ENCODE measurements at regions not wholly inside any gene's neighbourhood (a gene's known extent, or its start where the extent isn't known, plus 50 kb on each side); places are given as distances from the start of the nearest gene placed in this dataset.

DNA sequence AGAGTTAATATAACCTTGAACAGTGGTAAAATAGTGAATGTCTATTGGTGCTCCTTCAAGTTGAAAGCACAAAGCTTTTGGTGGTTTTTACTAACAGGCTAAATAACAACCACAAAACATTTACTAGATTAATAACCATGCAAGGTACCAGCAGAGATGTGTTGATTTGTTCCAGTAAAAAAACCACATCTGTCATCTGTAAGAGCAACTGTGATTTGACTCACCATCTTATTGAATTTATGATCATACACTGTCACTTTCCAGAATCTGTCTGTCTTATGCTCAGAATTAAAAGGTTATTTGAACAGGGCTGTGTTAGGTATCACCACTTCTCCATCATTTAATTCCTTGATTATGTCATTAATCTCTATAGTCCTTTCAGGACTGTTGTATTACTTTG is 107.0 kb upstream of the PTHLH start:
- Histone ChIP-seq H3K9me3 (ENCODE audit: control insufficient read depth in 2 of 2, insufficient read depth in 1 of 2, low read depth in 1 of 2, low read length in 1 of 2) (no peaks in the 10 kb centered on the region), H3K4me3 (ENCODE audit: low read depth in 1 of 2, low read length in 2 of 2) (no peak overlapping the region)

DNA sequence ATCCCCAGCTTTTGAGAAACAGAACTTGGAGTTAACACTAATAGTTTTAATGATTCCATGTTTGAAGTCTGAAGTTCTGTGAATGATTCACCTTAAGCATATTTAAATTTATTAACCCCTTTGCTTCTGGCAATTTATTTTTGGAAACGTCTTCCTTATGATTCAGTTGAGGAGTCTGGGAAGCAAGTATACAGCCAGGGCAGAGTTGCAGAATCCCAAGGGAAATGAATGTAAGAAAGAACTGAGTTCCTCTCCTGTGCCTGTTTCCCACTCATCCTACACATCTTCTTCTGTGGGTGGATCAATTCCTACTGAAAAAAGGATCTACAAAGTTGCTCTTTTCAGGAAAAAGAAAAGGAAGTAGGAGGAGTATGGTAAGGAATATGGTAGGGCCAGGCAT is 108.2 kb upstream of the CCDC91 start:
- no peaks in the 10 kb centered on the region for H3K27me3 ChIP-seq (ENCODE audit: control insufficient read depth in 1 of 2, insufficient read depth in 2 of 2, low read length in 2 of 2)
- WGBS, 2 donors, result 40 to 43% methylated on average over 1 of the region's 1 CpG

More for the DNA sequence above, 107.0 kb upstream of the PTHLH start:
- Histone ChIP-seq H3K27ac (ENCODE audit: low read depth in 2 of 2, low read length in 1 of 2) (no peak overlapping the region), H3K27me3 (ENCODE audit: control insufficient read depth in 1 of 2, insufficient read depth in 2 of 2, low read length in 2 of 2) (no peaks in the 10 kb centered on the region), H3K4me1 (ENCODE audit: control insufficient read depth in 2 of 2, insufficient read depth in 2 of 2, low read length in 1 of 2) (no peaks in the 10 kb centered on the region), H3K36me3 (ENCODE audit: control insufficient read depth in 2 of 2, insufficient read depth in 2 of 2, low read length in 1 of 2) (no peaks in the 10 kb centered on the region)

DNA sequence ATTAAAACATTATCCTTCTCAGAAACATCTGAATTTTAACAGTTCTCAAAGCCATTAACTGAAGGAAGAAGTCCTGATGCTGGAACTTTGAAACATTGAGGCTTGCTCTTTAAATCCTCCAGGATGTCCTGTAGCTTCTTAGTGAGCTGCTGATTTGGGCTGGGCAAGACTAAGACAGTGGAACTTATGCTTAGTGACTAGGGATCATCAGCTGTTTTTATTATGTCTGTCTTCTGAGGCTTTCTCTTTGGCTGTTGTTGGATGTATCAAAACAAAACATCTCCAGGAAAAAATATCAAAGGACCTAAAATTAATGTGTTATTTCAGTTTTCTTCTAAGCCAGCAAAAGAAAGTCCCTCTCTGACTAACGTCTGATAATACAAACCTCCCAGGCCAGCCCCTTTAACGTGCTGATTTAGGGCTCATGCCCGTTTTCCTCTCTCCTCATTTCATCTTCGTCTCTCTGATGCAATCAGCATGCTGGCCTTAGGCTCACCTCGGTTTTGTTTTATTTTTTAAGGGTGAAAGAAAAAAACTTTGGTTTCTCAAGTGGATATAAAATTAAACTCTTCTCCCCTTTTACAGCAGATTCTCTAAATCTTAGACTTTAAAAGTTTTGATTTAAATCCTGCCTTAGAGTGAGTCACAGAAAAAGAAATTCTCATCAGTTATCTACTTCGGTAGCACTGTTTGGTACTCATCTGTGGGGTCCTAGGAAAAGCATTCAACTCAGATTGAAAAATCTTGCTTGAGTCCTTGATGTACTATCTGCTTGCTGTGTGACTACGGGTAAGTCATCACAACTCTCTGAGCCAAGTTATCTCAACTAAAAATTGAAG is 106.2 kb upstream of the CCDC91 start:
- no peaks in the 10 kb centered on the region for H3K27me3 ChIP-seq (ENCODE audit: control insufficient read depth in 1 of 2, insufficient read depth in 2 of 2, low read length in 2 of 2)
- WGBS, 2 donors, result 65 to 73% methylated on average over 7 of the region's 7 CpGs
- H3K36me3 ChIP-seq (ENCODE audit: control insufficient read depth in 2 of 2, insufficient read depth in 2 of 2, low read length in 1 of 2), result no peaks in the 10 kb centered on the region
- H3K4me3 ChIP-seq (ENCODE audit: low read depth in 1 of 2, low read length in 2 of 2), result no peak overlapping the region
- H3K9me3 ChIP-seq (ENCODE audit: control insufficient read depth in 2 of 2, insufficient read depth in 1 of 2, low read depth in 1 of 2, low read length in 1 of 2), result no peaks in the 10 kb centered on the region
- H3K27ac ChIP-seq (ENCODE audit: low read depth in 2 of 2, low read length in 1 of 2), result no peak overlapping the region
- no peaks in the 10 kb centered on the region for H3K4me1 ChIP-seq (ENCODE audit: control insufficient read depth in 2 of 2, insufficient read depth in 2 of 2, low read length in 1 of 2)

More for the DNA sequence above, 108.2 kb upstream of the CCDC91 start:
- Histone ChIP-seq H3K27ac (ENCODE audit: low read depth in 2 of 2, low read length in 1 of 2) (no peak overlapping the region), H3K4me1 (ENCODE audit: control insufficient read depth in 2 of 2, insufficient read depth in 2 of 2, low read length in 1 of 2) (no peaks in the 10 kb centered on the region), H3K36me3 (ENCODE audit: control insufficient read depth in 2 of 2, insufficient read depth in 2 of 2, low read length in 1 of 2) (no peaks in the 10 kb centered on the region), H3K9me3 (ENCODE audit: control insufficient read depth in 2 of 2, insufficient read depth in 1 of 2, low read depth in 1 of 2, low read length in 1 of 2) (no peaks in the 10 kb centered on the region), H3K4me3 (ENCODE audit: low read depth in 1 of 2, low read length in 2 of 2) (no peak overlapping the region)

DNA sequence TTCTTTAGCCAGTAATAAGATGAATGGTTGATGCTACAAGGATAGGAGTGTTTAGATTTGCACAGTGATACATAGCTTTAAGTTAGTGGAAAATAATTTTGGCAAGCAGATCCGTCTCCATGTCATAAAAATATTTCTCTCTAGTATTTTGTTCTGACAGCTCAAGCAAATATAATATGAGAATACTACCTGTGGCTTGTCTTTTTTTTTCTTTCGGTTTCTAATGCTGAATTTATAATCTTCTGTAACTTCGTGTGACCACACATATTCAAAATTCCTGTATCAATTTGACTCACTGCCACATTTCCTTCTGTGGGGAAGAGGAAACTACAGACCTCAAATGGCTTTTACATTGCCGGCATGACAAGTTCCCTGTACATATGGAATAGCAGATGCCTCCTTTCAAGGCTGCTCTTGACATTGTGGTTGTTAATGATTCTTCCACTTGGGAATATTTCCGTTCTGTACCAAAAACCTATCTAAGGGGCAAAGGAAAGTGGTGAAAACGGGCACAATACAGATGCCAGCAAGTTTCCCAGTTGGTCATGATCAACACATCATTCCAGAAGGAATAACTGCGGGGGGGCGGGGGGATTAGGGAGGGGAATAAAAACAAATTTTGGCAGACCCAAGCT is 103.6 kb upstream of the CCDC91 start:
- H3K9me3 ChIP-seq (ENCODE audit: control insufficient read depth in 2 of 2, insufficient read depth in 1 of 2, low read depth in 1 of 2, low read length in 1 of 2), result no peaks in the 10 kb centered on the region
- WGBS, 2 donors, result 59 to 60% methylated on average over 8 of the region's 8 CpGs
- no peak overlapping the region for H3K4me3 ChIP-seq (ENCODE audit: low read depth in 1 of 2, low read length in 2 of 2)
- H3K27ac ChIP-seq (ENCODE audit: low read depth in 2 of 2, low read length in 1 of 2), result no peak overlapping the region
- H3K36me3 ChIP-seq (ENCODE audit: control insufficient read depth in 2 of 2, insufficient read depth in 2 of 2, low read length in 1 of 2), result no peaks in the 10 kb centered on the region
- no peaks in the 10 kb centered on the region for H3K4me1 ChIP-seq (ENCODE audit: control insufficient read depth in 2 of 2, insufficient read depth in 2 of 2, low read length in 1 of 2)
- H3K27me3 ChIP-seq (ENCODE audit: control insufficient read depth in 1 of 2, insufficient read depth in 2 of 2, low read length in 2 of 2), result no peaks in the 10 kb centered on the region

DNA sequence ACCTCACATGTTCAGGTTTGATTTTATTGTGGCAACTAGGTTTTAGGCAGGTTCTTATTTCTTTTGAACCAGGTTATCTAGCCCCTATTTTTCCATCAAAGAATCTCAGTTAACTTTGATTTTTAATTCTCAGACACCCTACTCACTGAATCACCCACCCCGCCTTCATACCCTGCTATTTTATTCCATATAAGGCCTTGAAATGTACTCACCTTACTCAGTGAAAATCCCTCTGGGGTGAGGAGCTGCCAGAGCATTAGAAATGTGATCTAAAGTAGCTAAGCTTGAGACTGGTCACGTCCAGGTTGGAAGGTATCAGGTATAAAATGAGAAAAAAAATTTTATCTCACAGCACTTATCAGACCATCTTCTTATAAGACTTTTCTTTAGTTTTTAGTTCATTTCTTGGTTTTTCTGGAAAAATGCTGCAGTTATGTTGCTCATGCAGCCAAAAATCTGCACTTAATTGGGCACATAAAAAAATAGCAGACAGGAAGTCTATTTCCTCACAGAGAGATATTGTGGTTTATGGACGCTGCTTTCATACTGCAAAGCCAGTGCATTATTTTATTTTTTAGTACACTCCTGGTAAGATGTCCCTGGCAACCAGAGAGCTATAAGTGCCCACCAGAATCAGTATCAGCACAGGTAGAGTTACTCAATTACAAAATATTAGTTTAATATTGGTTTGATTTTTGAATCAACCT is 101.5 kb upstream of the CCDC91 start:
- 53 to 56% methylated on average over 3 of the region's 3 CpGs for WGBS, 2 donors
- Histone ChIP-seq H3K36me3 (ENCODE audit: control insufficient read depth in 2 of 2, insufficient read depth in 2 of 2, low read length in 1 of 2) (no peaks in the 10 kb centered on the region), H3K27me3 (ENCODE audit: control insufficient read depth in 1 of 2, insufficient read depth in 2 of 2, low read length in 2 of 2) (no peaks in the 10 kb centered on the region), H3K9me3 (ENCODE audit: control insufficient read depth in 2 of 2, insufficient read depth in 1 of 2, low read depth in 1 of 2, low read length in 1 of 2) (no peaks in the 10 kb centered on the region), H3K27ac (ENCODE audit: low read depth in 2 of 2, low read length in 1 of 2) (no peak overlapping the region), H3K4me1 (ENCODE audit: control insufficient read depth in 2 of 2, insufficient read depth in 2 of 2, low read length in 1 of 2) (no peaks in the 10 kb centered on the region), H3K4me3 (ENCODE audit: low read depth in 1 of 2, low read length in 2 of 2) (no peak overlapping the region)

DNA sequence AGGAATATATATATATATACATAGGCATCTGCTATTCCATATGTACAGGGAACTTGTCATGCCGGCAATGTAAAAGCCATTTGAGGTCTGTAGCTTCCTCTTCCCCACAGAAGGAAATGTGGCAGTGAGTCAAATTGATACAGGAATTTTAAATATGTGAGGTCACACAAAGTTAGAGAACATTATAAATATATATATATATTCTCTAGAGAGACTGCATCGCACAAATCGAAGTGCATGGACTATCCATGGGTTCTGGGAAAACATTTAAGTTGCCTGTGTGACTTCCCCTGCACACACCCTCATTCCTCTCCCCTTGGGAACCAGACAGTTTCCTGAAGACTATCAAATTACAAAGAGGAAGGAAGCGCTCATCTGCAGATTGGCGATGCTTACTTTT is 100.9 kb upstream of the CCDC91 start:
- no peaks in the 10 kb centered on the region for H3K9me3 ChIP-seq (ENCODE audit: control insufficient read depth in 2 of 2, insufficient read depth in 1 of 2, low read depth in 1 of 2, low read length in 1 of 2)
- 51 to 57% methylated on average over 5 of the region's 5 CpGs for WGBS, 2 donors
- no peaks in the 10 kb centered on the region for H3K27me3 ChIP-seq (ENCODE audit: control insufficient read depth in 1 of 2, insufficient read depth in 2 of 2, low read length in 2 of 2)
- no peak overlapping the region for H3K27ac ChIP-seq (ENCODE audit: low read depth in 2 of 2, low read length in 1 of 2)
- H3K4me3 ChIP-seq (ENCODE audit: low read depth in 1 of 2, low read length in 2 of 2), result no peak overlapping the region
- H3K4me1 ChIP-seq (ENCODE audit: control insufficient read depth in 2 of 2, insufficient read depth in 2 of 2, low read length in 1 of 2), result no peaks in the 10 kb centered on the region
- H3K36me3 ChIP-seq (ENCODE audit: control insufficient read depth in 2 of 2, insufficient read depth in 2 of 2, low read length in 1 of 2), result no peaks in the 10 kb centered on the region

DNA sequence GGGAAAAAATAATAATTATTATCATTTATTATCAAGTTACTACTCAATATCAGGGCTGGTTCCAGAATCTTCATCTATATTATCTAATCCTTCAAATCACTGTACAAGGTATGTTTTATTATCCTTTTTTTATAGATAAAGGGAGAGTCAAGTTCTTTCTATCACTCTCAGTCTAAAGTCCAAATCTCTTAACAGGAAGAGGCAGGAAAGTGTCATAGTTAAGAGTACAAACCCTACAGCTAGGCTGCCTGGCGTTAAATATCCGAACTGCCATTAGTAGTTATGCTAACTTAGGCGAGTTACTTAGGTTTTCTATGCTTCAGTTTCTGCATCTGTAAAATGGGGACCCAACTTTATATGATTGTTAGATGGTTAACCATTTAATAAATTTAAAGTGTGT is 99.4 kb upstream of the CCDC91 start:
- Histone ChIP-seq H3K27me3 (ENCODE audit: control insufficient read depth in 1 of 2, insufficient read depth in 2 of 2, low read length in 2 of 2) (peaks cover 0 to 2% of the 10 kb centered on the region in 2 donors), H3K36me3 (ENCODE audit: control insufficient read depth in 2 of 2, insufficient read depth in 2 of 2, low read length in 1 of 2) (no peaks in the 10 kb centered on the region), H3K4me3 (ENCODE audit: low read depth in 1 of 2, low read length in 2 of 2) (no peak overlapping the region), H3K4me1 (ENCODE audit: control insufficient read depth in 2 of 2, insufficient read depth in 2 of 2, low read length in 1 of 2) (no peaks in the 10 kb centered on the region), H3K27ac (ENCODE audit: low read depth in 2 of 2, low read length in 1 of 2) (no peak overlapping the region), H3K9me3 (ENCODE audit: control insufficient read depth in 2 of 2, insufficient read depth in 1 of 2, low read depth in 1 of 2, low read length in 1 of 2) (no peaks in the 10 kb centered on the region)
- WGBS, 2 donors, result 88 to 96% methylated on average over 3 of the region's 3 CpGs

DNA sequence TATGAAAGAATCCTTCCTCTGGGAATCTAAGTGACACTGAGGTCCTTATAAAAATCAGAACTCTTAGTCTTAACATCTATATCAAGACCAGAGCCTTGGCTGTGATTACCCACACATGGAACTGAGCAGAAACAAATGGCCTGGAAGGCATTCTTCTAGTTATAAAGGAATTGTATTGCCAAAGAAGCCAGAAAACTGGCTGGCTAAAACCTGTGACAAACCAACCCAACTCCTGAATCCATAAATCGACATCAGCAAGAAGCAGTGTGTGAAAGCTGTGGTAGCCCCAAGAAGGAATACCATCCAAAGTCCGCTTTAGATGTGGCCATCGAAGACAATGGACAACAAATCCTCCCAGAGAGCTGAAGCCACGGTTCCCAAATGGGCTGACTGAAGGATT is 97.9 kb upstream of the CCDC91 start:
- Histone ChIP-seq H3K27ac (ENCODE audit: low read depth in 2 of 2, low read length in 1 of 2) (no peak overlapping the region), H3K27me3 (ENCODE audit: control insufficient read depth in 1 of 2, insufficient read depth in 2 of 2, low read length in 2 of 2) (peaks cover 0 to 2% of the 10 kb centered on the region in 2 donors), H3K9me3 (ENCODE audit: control insufficient read depth in 2 of 2, insufficient read depth in 1 of 2, low read depth in 1 of 2, low read length in 1 of 2) (no peaks in the 10 kb centered on the region), H3K4me1 (ENCODE audit: control insufficient read depth in 2 of 2, insufficient read depth in 2 of 2, low read length in 1 of 2) (no peaks in the 10 kb centered on the region), H3K4me3 (ENCODE audit: low read depth in 1 of 2, low read length in 2 of 2) (no peak overlapping the region), H3K36me3 (ENCODE audit: control insufficient read depth in 2 of 2, insufficient read depth in 2 of 2, low read length in 1 of 2) (no peaks in the 10 kb centered on the region)
- WGBS, 2 donors, result 92 to 96% methylated on average over 4 of the region's 4 CpGs

DNA sequence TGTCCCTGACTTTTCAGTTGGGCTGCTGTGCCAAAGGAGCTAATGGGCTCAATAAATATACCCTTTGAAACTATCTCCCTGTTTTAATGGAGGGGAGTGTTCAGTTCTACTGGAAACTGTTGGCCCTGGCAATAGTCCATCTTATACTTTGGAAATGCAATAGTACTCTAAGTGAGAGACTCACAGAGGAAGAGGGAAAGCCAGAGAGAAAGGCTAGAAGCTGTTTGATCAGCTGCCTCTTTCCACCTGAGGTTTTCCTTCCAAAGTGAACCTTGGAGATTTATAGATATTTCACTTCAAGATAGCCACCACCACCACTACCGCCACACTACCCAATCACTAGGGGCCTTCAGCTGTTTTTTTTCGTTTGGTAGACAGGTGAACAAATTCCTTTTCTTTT is 93.6 kb upstream of the CCDC91 start:
- Histone ChIP-seq H3K9me3 (ENCODE audit: control insufficient read depth in 2 of 2, insufficient read depth in 1 of 2, low read depth in 1 of 2, low read length in 1 of 2) (no peaks in the 10 kb centered on the region), H3K36me3 (ENCODE audit: control insufficient read depth in 2 of 2, insufficient read depth in 2 of 2, low read length in 1 of 2) (no peaks in the 10 kb centered on the region), H3K27me3 (ENCODE audit: control insufficient read depth in 1 of 2, insufficient read depth in 2 of 2, low read length in 2 of 2) (peaks cover 0 to 2% of the 10 kb centered on the region in 2 donors), H3K27ac (ENCODE audit: low read depth in 2 of 2, low read length in 1 of 2) (no peak overlapping the region), H3K4me1 (ENCODE audit: control insufficient read depth in 2 of 2, insufficient read depth in 2 of 2, low read length in 1 of 2) (no peaks in the 10 kb centered on the region), H3K4me3 (ENCODE audit: low read depth in 1 of 2, low read length in 2 of 2) (no peak overlapping the region)
- WGBS, 2 donors, result 73 to 88% methylated on average over 2 of the region's 2 CpGs

Data from esophagus (tissue), 2 donors.